ENCODE measurements at regions not wholly inside any gene's neighbourhood (a gene's known extent, or its start where the extent isn't known, plus 50 kb on each side); places are given as distances from the start of the nearest gene placed in this dataset.
A peak's percentile ranks its signal among the peaks of the same experiment; 100 is the strongest.

DNA sequence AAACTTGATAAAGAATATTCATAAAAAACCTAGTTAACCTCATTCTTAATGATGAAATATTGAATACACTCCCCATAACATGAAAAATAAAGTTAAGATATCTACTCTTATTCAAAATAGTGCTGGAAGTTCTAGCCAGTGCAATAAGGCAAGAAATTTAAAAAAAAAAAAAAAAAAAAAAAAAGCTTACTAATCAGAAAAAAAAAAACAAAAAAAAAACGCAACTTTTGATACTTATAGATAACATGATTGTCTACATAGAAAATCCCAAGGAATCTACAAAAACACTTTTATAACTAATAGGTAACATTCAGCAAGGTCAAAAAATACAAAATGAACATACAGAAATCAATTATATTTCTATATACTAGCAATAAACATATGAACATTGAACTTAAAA, 515.6 kb downstream of the UQCRFS1 start:
- CTCF ChIA-PET, result interaction anchor here (1.2 kb wide), 1 partner anchor 1986 kb away, joined by 3 read pairs; no protein-coding TSS in a partner anchor
- peaks cover 8% of the 10 kb centered on the region; the same call in 2 of the 3 replicates for H3K9me3 ChIP-seq
- FAIRE-seq (peak; percentile 13), ATAC-seq (no peak), DNase-seq (ENCODE audit: low read depth in 1 of 2, low spot score in 1 of 2) (no peak)
- 2% methylated on average over 1 of the region's 1 CpG for WGBS (ENCODE audit: missing lambda C conversion rate)
- H3K4me1 ChIP-seq, result no peaks in the 10 kb centered on the region
- H3K4me3 ChIP-seq, result no peak overlapping the region
- H3K4me2 ChIP-seq, result no peak overlapping the region
- no peak overlapping the region for H3K27ac ChIP-seq
- POLR2A ChIA-PET, result no interaction called here
- TF ChIP-seq, protein P1, sequence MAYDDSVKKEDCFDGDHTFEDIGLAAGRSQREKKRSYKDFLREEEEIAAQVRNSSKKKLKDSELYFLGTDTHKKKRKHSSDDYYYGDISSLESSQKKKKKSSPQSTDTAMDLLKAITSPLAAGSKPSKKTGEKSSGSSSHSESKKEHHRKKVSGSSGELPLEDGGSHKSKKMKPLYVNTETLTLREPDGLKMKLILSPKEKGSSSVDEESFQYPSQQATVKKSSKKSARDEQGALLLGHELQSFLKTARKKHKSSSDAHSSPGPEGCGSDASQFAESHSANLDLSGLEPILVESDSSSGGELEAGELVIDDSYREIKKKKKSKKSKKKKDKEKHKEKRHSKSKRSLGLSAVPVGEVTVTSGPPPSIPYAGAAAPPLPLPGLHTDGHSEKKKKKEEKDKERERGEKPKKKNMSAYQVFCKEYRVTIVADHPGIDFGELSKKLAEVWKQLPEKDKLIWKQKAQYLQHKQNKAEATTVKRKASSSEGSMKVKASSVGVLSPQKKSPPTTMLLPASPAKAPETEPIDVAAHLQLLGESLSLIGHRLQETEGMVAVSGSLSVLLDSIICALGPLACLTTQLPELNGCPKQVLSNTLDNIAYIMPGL (CRISPR knock-in tag; IDR thresholded peaks at IDR 0.05; ENCODE audit: borderline replicate concordance), result no peak
- no peak for TF ChIP-seq CHD2 (IDR thresholded peaks at IDR 0.05; ENCODE audit: low read length, partially characterized antibody)
- no peak for TF ChIP-seq ZNF302 (CRISPR knock-in tag; IDR thresholded peaks at IDR 0.05)
- no peak for TF ChIP-seq TFCP2L1 (CRISPR knock-in tag; IDR thresholded peaks at IDR 0.05)
- no peak for TF ChIP-seq EP300 (IDR thresholded peaks at IDR 0.05)
- no peak for TF ChIP-seq HOXB5 (CRISPR knock-in tag; IDR thresholded peaks at IDR 0.05)
- TF ChIP-seq KDM1A (IDR thresholded peaks at IDR 0.05; ENCODE audit: low read depth), result no peak
- no peak for TF ChIP-seq RAD21 (conservative IDR thresholded peaks at IDR 0.05 in 1 of 2, IDR thresholded peaks at IDR 0.05 in 1 of 2)
- TF ChIP-seq, protein P2, sequence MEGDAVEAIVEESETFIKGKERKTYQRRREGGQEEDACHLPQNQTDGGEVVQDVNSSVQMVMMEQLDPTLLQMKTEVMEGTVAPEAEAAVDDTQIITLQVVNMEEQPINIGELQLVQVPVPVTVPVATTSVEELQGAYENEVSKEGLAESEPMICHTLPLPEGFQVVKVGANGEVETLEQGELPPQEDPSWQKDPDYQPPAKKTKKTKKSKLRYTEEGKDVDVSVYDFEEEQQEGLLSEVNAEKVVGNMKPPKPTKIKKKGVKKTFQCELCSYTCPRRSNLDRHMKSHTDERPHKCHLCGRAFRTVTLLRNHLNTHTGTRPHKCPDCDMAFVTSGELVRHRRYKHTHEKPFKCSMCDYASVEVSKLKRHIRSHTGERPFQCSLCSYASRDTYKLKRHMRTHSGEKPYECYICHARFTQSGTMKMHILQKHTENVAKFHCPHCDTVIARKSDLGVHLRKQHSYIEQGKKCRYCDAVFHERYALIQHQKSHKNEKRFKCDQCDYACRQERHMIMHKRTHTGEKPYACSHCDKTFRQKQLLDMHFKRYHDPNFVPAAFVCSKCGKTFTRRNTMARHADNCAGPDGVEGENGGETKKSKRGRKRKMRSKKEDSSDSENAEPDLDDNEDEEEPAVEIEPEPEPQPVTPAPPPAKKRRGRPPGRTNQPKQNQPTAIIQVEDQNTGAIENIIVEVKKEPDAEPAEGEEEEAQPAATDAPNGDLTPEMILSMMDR (IDR thresholded peaks at IDR 0.05), result no peak
- no peak for TF ChIP-seq EHF (CRISPR knock-in tag; IDR thresholded peaks at IDR 0.05)
- TF ChIP-seq ZC3H11A (IDR thresholded peaks at IDR 0.05), result no peak
- TF ChIP-seq HEYL (CRISPR knock-in tag; IDR thresholded peaks at IDR 0.05), result no peak
- no peak for TF ChIP-seq FOSB (CRISPR knock-in tag; IDR thresholded peaks at IDR 0.05)
- TF ChIP-seq KDM5A (IDR thresholded peaks at IDR 0.05), result no peak
- TF ChIP-seq NR3C1 (IDR thresholded peaks at IDR 0.05), result no peak
- TF ChIP-seq NFE2L2 (conservative IDR thresholded peaks at IDR 0.05; ENCODE audit: low read length), result no peak

GRCh38 chr19:28694812-28695211, 518.1 kb downstream of the UQCRFS1 start:
- Histone ChIP-seq H3K4me2 (no peak overlapping the region), H3K9me3 (peaks cover 7% of the 10 kb centered on the region; the same call in 2 of the 3 replicates), H3K4me3 (no peak overlapping the region), H3K4me1 (no peaks in the 10 kb centered on the region), H3K27ac (no peak overlapping the region)
- POLR2A ChIA-PET, result no interaction called here
- under 1% methylated on average over 5 of the region's 5 CpGs for WGBS (ENCODE audit: missing lambda C conversion rate)
- no peak for TF ChIP-seq TP53 (CRISPR knock-in tag; IDR thresholded peaks at IDR 0.05)
- no peak for TF ChIP-seq EP300 (IDR thresholded peaks at IDR 0.05)
- no peak for TF ChIP-seq FOXS1 (CRISPR knock-in tag; IDR thresholded peaks at IDR 0.05)
- TF ChIP-seq CEBPB (IDR thresholded peaks at IDR 0.05), result no peak
- no peak for TF ChIP-seq ZC3H11A (IDR thresholded peaks at IDR 0.05)
- TF ChIP-seq, protein P3, sequence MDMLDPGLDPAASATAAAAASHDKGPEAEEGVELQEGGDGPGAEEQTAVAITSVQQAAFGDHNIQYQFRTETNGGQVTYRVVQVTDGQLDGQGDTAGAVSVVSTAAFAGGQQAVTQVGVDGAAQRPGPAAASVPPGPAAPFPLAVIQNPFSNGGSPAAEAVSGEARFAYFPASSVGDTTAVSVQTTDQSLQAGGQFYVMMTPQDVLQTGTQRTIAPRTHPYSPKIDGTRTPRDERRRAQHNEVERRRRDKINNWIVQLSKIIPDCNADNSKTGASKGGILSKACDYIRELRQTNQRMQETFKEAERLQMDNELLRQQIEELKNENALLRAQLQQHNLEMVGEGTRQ (IDR thresholded peaks at IDR 0.05), result no peak
- no peak for TF ChIP-seq CBX8 (IDR thresholded peaks at IDR 0.05)
- no peak for TF ChIP-seq SREBF2 (IDR thresholded peaks at IDR 0.05)
- no peak for TF ChIP-seq ZSCAN20 (CRISPR knock-in tag; IDR thresholded peaks at IDR 0.05)
- TF ChIP-seq, protein P4, sequence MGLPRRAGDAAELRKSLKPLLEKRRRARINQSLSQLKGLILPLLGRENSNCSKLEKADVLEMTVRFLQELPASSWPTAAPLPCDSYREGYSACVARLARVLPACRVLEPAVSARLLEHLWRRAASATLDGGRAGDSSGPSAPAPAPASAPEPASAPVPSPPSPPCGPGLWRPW (IDR thresholded peaks at IDR 0.05), result no peak
- TF ChIP-seq FOSB (CRISPR knock-in tag; IDR thresholded peaks at IDR 0.05), result no peak
- TF ChIP-seq CBX2 (IDR thresholded peaks at IDR 0.05; ENCODE audit: borderline replicate concordance, low read depth), result no peak
- no peak for TF ChIP-seq BCL3 (IDR thresholded peaks at IDR 0.05)
- TF ChIP-seq, protein P5, sequence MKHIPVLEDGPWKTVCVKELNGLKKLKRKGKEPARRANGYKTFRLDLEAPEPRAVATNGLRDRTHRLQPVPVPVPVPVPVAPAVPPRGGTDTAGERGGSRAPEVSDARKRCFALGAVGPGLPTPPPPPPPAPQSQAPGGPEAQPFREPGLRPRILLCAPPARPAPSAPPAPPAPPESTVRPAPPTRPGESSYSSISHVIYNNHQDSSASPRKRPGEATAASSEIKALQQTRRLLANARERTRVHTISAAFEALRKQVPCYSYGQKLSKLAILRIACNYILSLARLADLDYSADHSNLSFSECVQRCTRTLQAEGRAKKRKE (CRISPR knock-in tag; IDR thresholded peaks at IDR 0.05; ENCODE audit: low read depth), result no peak
- TF ChIP-seq RCOR1 (IDR thresholded peaks at IDR 0.05; ENCODE audit: low read depth, low read length), result no peak
- FAIRE-seq (no peak), DNase-seq (ENCODE audit: low read depth in 1 of 2, low spot score in 1 of 2) (no peak), ATAC-seq (no peak)
- CTCF ChIA-PET, result interaction anchor here (0.7 kb wide), 1 partner anchor 15 kb away, joined by 3 read pairs; no protein-coding TSS in a partner anchor

Measured in A549 (cell line).